H1 (cell line): ENCODE measurements at regions not wholly inside any gene's neighbourhood (a gene's known extent, or its start where the extent isn't known, plus 50 kb on each side); places are given as distances from the start of the nearest gene placed in this dataset.

Experiments used
- CTCF ChIA-PET: fragments of 300-600 bp; sonication (Branson Sonifier 250); formaldehyde crosslinking; loops from one replicate; lab custom pipeline; 2021; ENCODE audit not compliant: partially characterized antibody; lab: Charles Lee
- POLR2A ChIA-PET: fragments of 300-600 bp; sonication (Branson Sonifier 250); formaldehyde crosslinking; loops from one replicate; lab custom pipeline; 2021; ENCODE audit warnings: inconsistent platforms; ENCODE audit not compliant: partially characterized antibody; lab: Charles Lee
- DNase-seq, 2 experiments: peaks; one replicate each; pipeline versions ENCODE4 v3.0.0 to v3.0.0-alpha.2; 2010 to 2022; ENCODE audit warnings: low spot score in 2 of 2, low read depth in 1 of 2, mixed read lengths in 1 of 2
- FAIRE-seq: peaks from 2 replicates; lab custom pipeline; 2011; peaks lifted over from hg19 to GRCh38; lab: Jason Lieb, UNC
- H2AFZ ChIP-seq: 2 replicates; pipeline ENCODE4 v1.8.1; 2012; ENCODE audit warnings: low read length, inconsistent platforms
- H2AK5ac ChIP-seq: 2 replicates; pipeline ENCODE4 v1.6.1; 2013; ENCODE audit warnings: low read depth, low read length
- H2BK120ac ChIP-seq: replicated peaks from 2 replicates; pipeline ENCODE3; 2013; ENCODE audit warnings: low read depth, low read length, inconsistent platforms
- H2BK12ac ChIP-seq: 2 replicates; pipeline ENCODE4 v1.6.1; 2013; ENCODE audit warnings: low read depth, low read length
- H2BK15ac ChIP-seq: 2 replicates; pipeline ENCODE4 v1.6.1; 2013; ENCODE audit warnings: low read length
- H2BK20ac ChIP-seq: 2 replicates; pipeline ENCODE4 v1.6.1; 2013; ENCODE audit warnings: low read length
- H2BK5ac ChIP-seq: 2 replicates; pipeline ENCODE4 v1.6.1; 2013; ENCODE audit warnings: low read depth, low read length
- H3K14ac ChIP-seq: 2 replicates; pipeline ENCODE4 v1.6.1; 2013; ENCODE audit warnings: inconsistent platforms; ENCODE audit not compliant: insufficient read length
- H3K18ac ChIP-seq: 2 replicates; pipeline ENCODE4 v1.6.1; 2013; ENCODE audit warnings: low read length; ENCODE audit errors: extremely low read depth
- H3K23ac ChIP-seq: 2 replicates; pipeline ENCODE4 v1.6.1; 2013; ENCODE audit warnings: inconsistent platforms; ENCODE audit not compliant: insufficient read length
- H3K23me2 ChIP-seq: 2 replicates; pipeline ENCODE4 v1.6.1; 2013; ENCODE audit warnings: low read depth, low read length
- H3K27ac ChIP-seq: 2 replicates; pipeline ENCODE4 v1.6.1; 2011; ENCODE audit warnings: low read depth, low read length, inconsistent platforms
- H3K27me3 ChIP-seq, 4 experiments: replicated peaks in 1 of 4; 1 replicate in 1 of 4; 2 replicates in 3 of 4; pipeline versions ENCODE4 v1.6.1 to v1.8.1; 2011 to 2013; ENCODE audit warnings: low read length in 3 of 4, mild to moderate bottlenecking in 3 of 4, inconsistent platforms in 2 of 4, mixed read lengths in 2 of 4, moderate library complexity in 1 of 4; ENCODE audit not compliant: control insufficient read depth in 3 of 4, insufficient read depth in 3 of 4; ENCODE audit errors: extremely low read depth in 1 of 4
- H3K36me3 ChIP-seq, 4 experiments: 2 replicates each; pipeline versions ENCODE4 v1.6.1 to v1.8.1; 2011 to 2013; ENCODE audit warnings: mild to moderate bottlenecking in 4 of 4, low read length in 3 of 4, moderate library complexity in 2 of 4, control low read depth in 1 of 4, inconsistent platforms in 1 of 4; ENCODE audit not compliant: insufficient read depth in 4 of 4, control insufficient read depth in 2 of 4
- H3K4ac ChIP-seq: replicated peaks from 2 replicates; pipeline ENCODE3; 2013; ENCODE audit warnings: low read length, low read depth, mixed read lengths, inconsistent platforms; ENCODE audit not compliant: insufficient read length
- H3K4me1 ChIP-seq, 4 experiments: replicated peaks in 1 of 4; 1 replicate in 1 of 4; 2 replicates in 3 of 4; pipeline versions ENCODE4 v1.6.1 to v1.8.1; 2011 to 2013; ENCODE audit warnings: low read length in 3 of 4, inconsistent platforms in 2 of 4, mixed read lengths in 1 of 4; ENCODE audit not compliant: insufficient read depth in 4 of 4, control insufficient read depth in 3 of 4
- H3K4me2 ChIP-seq, 2 experiments: 2 replicates each; pipeline versions ENCODE4 v1.6.1 to v1.8.1; 2011 to 2013; ENCODE audit warnings: low read depth in 2 of 2, low read length in 2 of 2, control low read depth in 1 of 2, inconsistent platforms in 1 of 2, mild to moderate bottlenecking in 1 of 2; ENCODE audit not compliant: insufficient read depth in 1 of 2
- H3K4me3 ChIP-seq, 4 experiments: fragments of 200-600, 300-600 bp in 1 of 4; sonication (generic), shearing (Covaris generic), sonication (Bioruptor Twin) in 1 of 4; 2 replicates each; pipeline versions ENCODE4 v1.5.1 to v1.8.1; 2011 to 2016; ENCODE audit warnings: low read length in 4 of 4, low read depth in 3 of 4, control low read depth in 2 of 4, inconsistent platforms in 2 of 4, mild to moderate bottlenecking in 2 of 4, mixed read lengths in 1 of 4, moderate library complexity in 1 of 4; ENCODE audit not compliant: insufficient read depth in 2 of 4; ENCODE audit errors: extremely low read depth in 1 of 4
- H3K56ac ChIP-seq: replicated peaks from 2 replicates; pipeline ENCODE3; 2013; ENCODE audit warnings: low read depth, mild to moderate bottlenecking, mixed read lengths, low read length, inconsistent platforms; ENCODE audit not compliant: insufficient read length
- H3K79me1 ChIP-seq: 2 replicates; pipeline ENCODE4 v1.6.1; 2013; ENCODE audit warnings: low read depth, low read length, control low read depth
- H3K79me2 ChIP-seq, 2 experiments: 2 replicates each; pipeline versions ENCODE4 v1.6.1 to v1.8.1; 2012 to 2013; ENCODE audit warnings: low read length in 2 of 2, mild to moderate bottlenecking in 2 of 2, inconsistent platforms in 1 of 2; ENCODE audit not compliant: insufficient read depth in 2 of 2, control insufficient read depth in 1 of 2
- H3K9ac ChIP-seq, 4 experiments: replicated peaks in 1 of 4; 1 replicate in 1 of 4; 2 replicates in 3 of 4; pipeline versions ENCODE4 v1.6.1 to v1.8.1; 2011 to 2013; ENCODE audit warnings: low read depth in 3 of 4, low read length in 3 of 4, control low read depth in 2 of 4, mild to moderate bottlenecking in 2 of 4, moderate library complexity in 2 of 4, inconsistent platforms in 1 of 4; ENCODE audit errors: extremely low read depth in 1 of 4
- H3K9me3 ChIP-seq, 2 experiments: 2 replicates each; pipeline versions ENCODE4 v1.6.1 to v1.8.1; 2012 to 2013; ENCODE audit warnings: mild to moderate bottlenecking in 2 of 2, moderate library complexity in 2 of 2, control low read depth in 1 of 2, inconsistent platforms in 1 of 2, low read depth in 1 of 2, low read length in 1 of 2, mixed read lengths in 1 of 2; ENCODE audit not compliant: insufficient read depth in 2 of 2
- H4K20me1 ChIP-seq, 2 experiments: replicated peaks in 1 of 2; 2 replicates each; pipeline versions ENCODE3 to v1.8.1; 2011 to 2013; ENCODE audit warnings: inconsistent platforms in 2 of 2, low read length in 2 of 2, mild to moderate bottlenecking in 1 of 2; ENCODE audit not compliant: insufficient read depth in 2 of 2, control insufficient read depth in 1 of 2
- H4K5ac ChIP-seq: 2 replicates; pipeline ENCODE4 v1.6.1; 2013; ENCODE audit warnings: low read length, low read depth, mixed read lengths, inconsistent platforms; ENCODE audit not compliant: insufficient read length
- H4K8ac ChIP-seq: 2 replicates; pipeline ENCODE4 v1.8.0; 2013; ENCODE audit warnings: mild to moderate bottlenecking, moderate library complexity, low read length, inconsistent platforms; ENCODE audit not compliant: insufficient read depth; ENCODE audit errors: extremely low read depth
- H4K91ac ChIP-seq: replicated peaks from 2 replicates; pipeline ENCODE3; 2013; ENCODE audit warnings: low read length, mixed read lengths, inconsistent platforms; ENCODE audit not compliant: insufficient read length
- NANOG ChIP-seq: IDR thresholded peaks from 2 replicates; pipeline ENCODE4 v1.6.1; 2011; ENCODE audit warnings: low read length, low read depth, mild to moderate bottlenecking, inconsistent platforms; ENCODE audit not compliant: insufficient read depth, poor library complexity, severe bottlenecking
- RFX5 ChIP-seq: IDR thresholded peaks from 2 replicates; pipeline ENCODE4 v1.6.1; 2011; ENCODE audit warnings: low read depth, low read length, improper control_type of control experiment, borderline replicate concordance
- WGBS, 2 experiments: shearing (Covaris generic) in 1 of 2; methylation state at CpG; one replicate each; pipeline versions ENCODE4 v1.1.6 to v1.1.7; 2013 to 2015; ENCODE audit warnings: low lambda C conversion rate in 2 of 2, mixed read lengths in 2 of 2, inconsistent platforms in 1 of 2, low coverage in 1 of 2, missing lambda C conversion rate in 1 of 2; ENCODE audit not compliant: insufficient replicate concordance in 2 of 2, insufficient coverage in 1 of 2, insufficient read length in 1 of 2; ENCODE audit errors: extremely low coverage in 1 of 2, missing lambda C conversion rate in 1 of 2; 5-methylcytosine and 5-hydroxymethylcytosine counted together
- TF ChIP-seq, protein P1 (sequence below): IDR thresholded peaks from 2 replicates; pipeline ENCODE4 v1.6.1; 2012; ENCODE audit warnings: low read length, inconsistent platforms

GRCh38 chr2:23237147-23237546 is 147.8 kb upstream of the KLHL29 start:
- no peak overlapping the region for H4K91ac ChIP-seq
- no peak overlapping the region for H2BK15ac ChIP-seq
- no peak overlapping the region for H3K18ac ChIP-seq
- H3K14ac ChIP-seq, result no peak overlapping the region
- no peak overlapping the region for H3K23ac ChIP-seq
- 86% methylated on average over 7 of the region's 7 CpGs; no CpG with 5 or more reads in 1 of the 2 experiments for WGBS, 2 experiments
- H2BK20ac ChIP-seq, result no peak overlapping the region
- no peak overlapping the region for H2BK5ac ChIP-seq
- no peak overlapping the region for H3K56ac ChIP-seq
- POLR2A ChIA-PET, result no interaction called here
- no peaks in the 10 kb centered on the region for H3K9me3 ChIP-seq
- no peaks in the 10 kb centered on the region for H3K79me1 ChIP-seq
- H2AFZ ChIP-seq, result no peak overlapping the region
- CTCF ChIA-PET, result no interaction called here
- H3K79me2 ChIP-seq, result no peaks in the 10 kb centered on the region
- H3K23me2 ChIP-seq, result no peaks in the 10 kb centered on the region
- H3K27me3 ChIP-seq, result no peaks in the 10 kb centered on the region
- no peak overlapping the region for H3K9ac ChIP-seq
- DNase-seq, result peak in 1 of 2 experiments; percentile 6
- H3K4ac ChIP-seq, result no peak overlapping the region
- no peak overlapping the region for H3K4me2 ChIP-seq
- 0 out of 7 replicates have a peak, but pooled peaks cover 0 to 3% (median 0%) of the 10 kb centered on the region in 4 experiments for H3K4me1 ChIP-seq
- no peak for FAIRE-seq
- no peak overlapping the region for H2BK12ac ChIP-seq
- H2BK120ac ChIP-seq, result no peak overlapping the region
- TF ChIP-seq, protein P1, sequence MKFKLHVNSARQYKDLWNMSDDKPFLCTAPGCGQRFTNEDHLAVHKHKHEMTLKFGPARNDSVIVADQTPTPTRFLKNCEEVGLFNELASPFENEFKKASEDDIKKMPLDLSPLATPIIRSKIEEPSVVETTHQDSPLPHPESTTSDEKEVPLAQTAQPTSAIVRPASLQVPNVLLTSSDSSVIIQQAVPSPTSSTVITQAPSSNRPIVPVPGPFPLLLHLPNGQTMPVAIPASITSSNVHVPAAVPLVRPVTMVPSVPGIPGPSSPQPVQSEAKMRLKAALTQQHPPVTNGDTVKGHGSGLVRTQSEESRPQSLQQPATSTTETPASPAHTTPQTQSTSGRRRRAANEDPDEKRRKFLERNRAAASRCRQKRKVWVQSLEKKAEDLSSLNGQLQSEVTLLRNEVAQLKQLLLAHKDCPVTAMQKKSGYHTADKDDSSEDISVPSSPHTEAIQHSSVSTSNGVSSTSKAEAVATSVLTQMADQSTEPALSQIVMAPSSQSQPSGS, result no peak
- TF ChIP-seq RFX5 (no peak), NANOG (no peak)
- H2AK5ac ChIP-seq, result no peak overlapping the region
- H4K5ac ChIP-seq, result no peak overlapping the region
- no peaks in the 10 kb centered on the region for H3K36me3 ChIP-seq
- H3K27ac ChIP-seq, result no peak overlapping the region
- no peak overlapping the region for H4K8ac ChIP-seq
- no peaks in the 10 kb centered on the region for H4K20me1 ChIP-seq
- no peak overlapping the region for H3K4me3 ChIP-seq
